ENCODE measurements at regions not wholly inside any gene's neighbourhood (a gene's known extent, or its start where the extent isn't known, plus 50 kb on each side); places are given as distances from the start of the nearest gene placed in this dataset.

GRCh38 chr2:136411946-136412345, 294.0 kb upstream of the CXCR4 start:
- Histone ChIP-seq H3K4me1 (ENCODE audit: insufficient read depth, low read length, severe bottlenecking) (no peaks in the 10 kb centered on the region), H3K27ac (ENCODE audit: low read depth, low read length, poor library complexity, severe bottlenecking) (no peak overlapping the region), H3K9ac (ENCODE audit: low read length) (no peak overlapping the region), H3K9me3 (ENCODE audit: low read length) (no peaks in the 10 kb centered on the region), H3K4me3 (ENCODE audit: low read depth, low read length, poor library complexity, severe bottlenecking) (no peak overlapping the region), H3K79me2 (ENCODE audit: insufficient read depth, low read length) (no peaks in the 10 kb centered on the region), H3K4me2 (ENCODE audit: low read length) (no peak overlapping the region), H3K27me3 (ENCODE audit: insufficient read depth, low read length) (peaks cover 4% of the 10 kb centered on the region; the same call in 1 of the 2 replicates), H4K20me1 (ENCODE audit: insufficient read depth, low read length) (no peaks in the 10 kb centered on the region), H3K36me3 (ENCODE audit: insufficient read depth, low read length) (no peaks in the 10 kb centered on the region), H3F3A (ENCODE audit: insufficient read depth, low read length) (no peaks in the 10 kb centered on the region), H3K9me2 (ENCODE audit: low read depth, low read length) (no peaks in the 10 kb centered on the region), H2AFZ (ENCODE audit: low read length) (no peak overlapping the region)
- TF ChIP-seq CTCF (IDR thresholded peaks at IDR 0.05; ENCODE audit: low read length) (no peak), EZH2 (IDR thresholded peaks at IDR 0.05; ENCODE audit: borderline replicate concordance, low read length) (no peak)

GRCh38 chr2:136410673-136411072, 292.7 kb upstream of the CXCR4 start:
- Histone ChIP-seq H3K4me2 (ENCODE audit: low read length) (no peak overlapping the region), H4K20me1 (ENCODE audit: insufficient read depth, low read length) (no peaks in the 10 kb centered on the region), H3K27ac (ENCODE audit: low read depth, low read length, poor library complexity, severe bottlenecking) (no peak overlapping the region), H3K9me3 (ENCODE audit: low read length) (no peaks in the 10 kb centered on the region), H2AFZ (ENCODE audit: low read length) (no peak overlapping the region), H3K9ac (ENCODE audit: low read length) (no peak overlapping the region), H3K27me3 (ENCODE audit: insufficient read depth, low read length) (peaks cover 11% of the 10 kb centered on the region; the same call in 1 of the 2 replicates), H3K9me2 (ENCODE audit: low read depth, low read length) (no peaks in the 10 kb centered on the region), H3K4me3 (ENCODE audit: low read depth, low read length, poor library complexity, severe bottlenecking) (no peak overlapping the region), H3F3A (ENCODE audit: insufficient read depth, low read length) (no peaks in the 10 kb centered on the region), H3K4me1 (ENCODE audit: insufficient read depth, low read length, severe bottlenecking) (no peaks in the 10 kb centered on the region), H3K79me2 (ENCODE audit: insufficient read depth, low read length) (no peaks in the 10 kb centered on the region), H3K36me3 (ENCODE audit: insufficient read depth, low read length) (no peaks in the 10 kb centered on the region)
- TF ChIP-seq CTCF (IDR thresholded peaks at IDR 0.05; ENCODE audit: low read length) (no peak), EZH2 (IDR thresholded peaks at IDR 0.05; ENCODE audit: borderline replicate concordance, low read length) (no peak)

GRCh38 chr2:136408795-136409194, 290.8 kb upstream of the CXCR4 start:
- Histone ChIP-seq H3K4me3 (ENCODE audit: low read depth, low read length, poor library complexity, severe bottlenecking) (no peak overlapping the region), H4K20me1 (ENCODE audit: insufficient read depth, low read length) (no peaks in the 10 kb centered on the region), H3K9me2 (ENCODE audit: low read depth, low read length) (no peaks in the 10 kb centered on the region), H3K4me2 (ENCODE audit: low read length) (no peak overlapping the region), H3K4me1 (ENCODE audit: insufficient read depth, low read length, severe bottlenecking) (no peaks in the 10 kb centered on the region), H3K9ac (ENCODE audit: low read length) (no peak overlapping the region), H2AFZ (ENCODE audit: low read length) (no peak overlapping the region), H3K27ac (ENCODE audit: low read depth, low read length, poor library complexity, severe bottlenecking) (no peak overlapping the region), H3K27me3 (ENCODE audit: insufficient read depth, low read length) (0 out of 2 replicates have a peak, but pooled peaks cover 11% of the 10 kb centered on the region), H3K79me2 (ENCODE audit: insufficient read depth, low read length) (no peaks in the 10 kb centered on the region), H3F3A (ENCODE audit: insufficient read depth, low read length) (no peaks in the 10 kb centered on the region), H3K9me3 (ENCODE audit: low read length) (no peaks in the 10 kb centered on the region), H3K36me3 (ENCODE audit: insufficient read depth, low read length) (no peaks in the 10 kb centered on the region)
- TF ChIP-seq EZH2 (IDR thresholded peaks at IDR 0.05; ENCODE audit: borderline replicate concordance, low read length) (no peak), CTCF (IDR thresholded peaks at IDR 0.05; ENCODE audit: low read length) (no peak)
